Activated CD8-positive, alpha-beta T cell treated with anti-CD3 and anti-CD28 coated beads for 36 hours (primary cell): ENCODE measurements at regions not wholly inside any gene's neighbourhood (a gene's known extent, or its start where the extent isn't known, plus 50 kb on each side); places are given as distances from the start of the nearest gene placed in this dataset.

ENCODE experiments used
- ATAC-seq: fragments of 200-7000 bp; cut with Tn5 transposase; one replicate; pipeline ENCODE4 v1.10.0; 2021; ENCODE audit warnings: mild to moderate bottlenecking, moderate library complexity
- CTCF ChIA-PET: fragments of 350-600 bp; sonication (Branson Sonifier 250); formaldehyde crosslinking; loops from one replicate; lab custom pipeline; 2021; ENCODE audit warnings: antibody characterized with exemption; lab: Charles Lee
- POLR2A ChIA-PET: fragments of 350-600 bp; sonication (Branson Sonifier 250); formaldehyde crosslinking; loops from one replicate; lab custom pipeline; 2021; ENCODE audit warnings: antibody characterized with exemption; lab: Charles Lee
- DNase-seq: peaks from one replicate; pipeline ENCODE4 v3.0.0-alpha.2; 2020
- H3K27ac Mint-ChIP-seq: one replicate; pipeline ENCODE4 v1.8.0; 2021; ENCODE audit warnings: mild to moderate bottlenecking, mixed read lengths
- H3K27me3 Mint-ChIP-seq: one replicate; pipeline ENCODE4 v1.8.0; 2021; ENCODE audit warnings: mixed read lengths
- H3K36me3 Mint-ChIP-seq: one replicate; pipeline ENCODE4 v1.8.0; 2021; ENCODE audit warnings: low read depth, mixed read lengths
- H3K4me1 Mint-ChIP-seq: one replicate; pipeline ENCODE4 v1.8.0; 2021; ENCODE audit warnings: low read depth, mixed read lengths
- H3K4me3 Mint-ChIP-seq: one replicate; pipeline ENCODE4 v1.8.0; 2021; ENCODE audit warnings: mild to moderate bottlenecking, moderate library complexity, mixed read lengths
- H3K9me3 Mint-ChIP-seq: one replicate; pipeline ENCODE4 v1.8.0; 2021; ENCODE audit warnings: mixed read lengths
- intact Hi-C: fragments of 100-400 bp; cut with micrococcal nuclease; formaldehyde crosslinking; loops from one replicate; pipeline ENCODE4 v1.10.0; 2022
- TF ChIP-seq, protein P1 (sequence below): fragments of 200-600 bp; IDR thresholded peaks from one replicate; pipeline ENCODE4 v1.8.0; 2022; ENCODE audit warnings: antibody characterized with exemption, mild to moderate bottlenecking

GRCh38 chr11:134468796-134469195 is 56.8 kb upstream of the B3GAT1 start:
- Mint-ChIP-seq H3K27ac (no peak overlapping the region), H3K9me3 (no peaks in the 10 kb centered on the region), H3K4me3 (no peak overlapping the region), H3K4me1 (no peaks in the 10 kb centered on the region), H3K27me3 (peaks cover 23% of the 10 kb centered on the region), H3K36me3 (no peaks in the 10 kb centered on the region)
- TF ChIP-seq, protein P1, sequence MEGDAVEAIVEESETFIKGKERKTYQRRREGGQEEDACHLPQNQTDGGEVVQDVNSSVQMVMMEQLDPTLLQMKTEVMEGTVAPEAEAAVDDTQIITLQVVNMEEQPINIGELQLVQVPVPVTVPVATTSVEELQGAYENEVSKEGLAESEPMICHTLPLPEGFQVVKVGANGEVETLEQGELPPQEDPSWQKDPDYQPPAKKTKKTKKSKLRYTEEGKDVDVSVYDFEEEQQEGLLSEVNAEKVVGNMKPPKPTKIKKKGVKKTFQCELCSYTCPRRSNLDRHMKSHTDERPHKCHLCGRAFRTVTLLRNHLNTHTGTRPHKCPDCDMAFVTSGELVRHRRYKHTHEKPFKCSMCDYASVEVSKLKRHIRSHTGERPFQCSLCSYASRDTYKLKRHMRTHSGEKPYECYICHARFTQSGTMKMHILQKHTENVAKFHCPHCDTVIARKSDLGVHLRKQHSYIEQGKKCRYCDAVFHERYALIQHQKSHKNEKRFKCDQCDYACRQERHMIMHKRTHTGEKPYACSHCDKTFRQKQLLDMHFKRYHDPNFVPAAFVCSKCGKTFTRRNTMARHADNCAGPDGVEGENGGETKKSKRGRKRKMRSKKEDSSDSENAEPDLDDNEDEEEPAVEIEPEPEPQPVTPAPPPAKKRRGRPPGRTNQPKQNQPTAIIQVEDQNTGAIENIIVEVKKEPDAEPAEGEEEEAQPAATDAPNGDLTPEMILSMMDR, result no peak
- DNase-seq (no peak), ATAC-seq (no peak)
- ChIA-PET CTCF (no interaction called here), POLR2A (interaction anchor here (1.3 kb wide), 1 partner anchor 8 kb away, joined by 4 read pairs; no protein-coding TSS in a partner anchor)
- intact Hi-C loops, result no loop called here

- ATAC-seq, result no peak
- POLR2A ChIA-PET, result interaction anchor here (1.3 kb wide), 1 partner anchor 8 kb away, joined by 4 read pairs; no protein-coding TSS in a partner anchor
- Mint-ChIP-seq H3K4me3 (no peak overlapping the region), H3K27ac (no peak overlapping the region), H3K4me1 (no peaks in the 10 kb centered on the region), H3K9me3 (no peaks in the 10 kb centered on the region), H3K36me3 (no peaks in the 10 kb centered on the region), H3K27me3 (peaks cover 19% of the 10 kb centered on the region)
- no peak for DNase-seq
- CTCF ChIA-PET, result no interaction called here
- intact Hi-C loops, result no loop called here
- TF ChIP-seq, protein P1, result no peak
Observed at GRCh38 chr11:134468081-134468668, 56.1 kb upstream of the B3GAT1 start.

DNA sequence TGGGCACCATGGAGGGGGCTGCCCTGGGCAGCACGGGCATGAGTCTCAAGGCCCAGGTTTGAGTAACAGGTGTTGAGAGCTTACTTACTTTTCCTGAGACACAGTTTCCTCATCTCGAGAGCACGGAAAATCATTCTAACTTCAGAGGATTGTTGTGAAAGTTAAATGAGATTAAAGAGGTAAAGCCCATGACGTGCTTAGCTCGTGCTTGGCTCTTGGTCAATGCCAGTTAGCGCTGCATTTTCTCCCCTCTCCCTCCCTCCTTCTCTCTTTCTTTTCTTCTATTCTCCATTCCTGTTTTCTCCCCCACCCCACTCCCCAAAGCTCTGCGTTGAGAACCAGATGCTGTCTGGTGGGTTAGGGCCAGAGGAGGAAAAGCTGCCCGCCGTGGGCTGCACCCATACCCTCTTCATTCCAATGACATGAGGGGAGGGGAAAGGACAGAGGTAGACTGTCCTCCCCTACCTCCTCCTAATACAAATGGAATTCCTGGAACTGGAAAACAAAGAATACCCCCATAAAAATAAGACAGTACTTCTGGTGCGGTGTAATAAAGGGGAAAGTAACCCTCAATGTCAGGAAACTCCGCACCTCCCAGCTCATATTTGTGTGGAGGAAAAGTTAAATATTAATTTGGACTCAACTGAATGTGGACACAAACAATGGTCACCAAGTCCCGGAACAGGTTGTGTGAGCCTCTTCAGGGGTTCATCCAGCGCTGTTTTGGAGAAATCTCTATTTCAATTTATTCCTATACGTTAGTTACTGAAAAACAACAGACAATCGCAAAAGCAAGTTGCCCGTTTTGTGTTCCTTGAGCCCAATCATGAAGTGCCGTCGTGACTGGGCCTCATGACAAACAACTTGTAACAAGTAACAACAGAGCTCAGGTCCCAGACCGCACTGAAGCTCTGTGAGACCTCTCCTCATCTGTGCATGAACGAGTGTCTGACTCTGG is 54.8 kb upstream of the B3GAT1 start:
- no peak overlapping the region for H3K27ac Mint-ChIP-seq
- H3K36me3 Mint-ChIP-seq, result no peaks in the 10 kb centered on the region
- H3K27me3 Mint-ChIP-seq, result peaks cover 22% of the 10 kb centered on the region
- H3K4me3 Mint-ChIP-seq, result no peak overlapping the region
- TF ChIP-seq, protein P1, result no peak
- H3K4me1 Mint-ChIP-seq, result no peaks in the 10 kb centered on the region
- ChIA-PET POLR2A (interaction anchor here (1.0 kb wide), 1 partner anchor 22 kb away, joined by 3 read pairs; no protein-coding TSS in a partner anchor), CTCF (no interaction called here)
- DNase-seq, result no peak
- no peak for ATAC-seq
- intact Hi-C loops, result no loop called here
- no peaks in the 10 kb centered on the region for H3K9me3 Mint-ChIP-seq

- Mint-ChIP-seq H3K27me3 (peaks cover 22% of the 10 kb centered on the region), H3K27ac (no peak overlapping the region), H3K4me1 (no peaks in the 10 kb centered on the region), H3K4me3 (no peak overlapping the region), H3K9me3 (no peaks in the 10 kb centered on the region), H3K36me3 (no peaks in the 10 kb centered on the region)
- ChIA-PET CTCF (no interaction called here), POLR2A (no interaction called here)
- TF ChIP-seq, protein P1, result no peak
- DNase-seq, result no peak
- no peak for ATAC-seq
- intact Hi-C loops, result no loop called here
Observed at GRCh38 chr11:134466156-134466555, 54.1 kb upstream of the B3GAT1 start.
